Sigmoid colon (tissue), 4 donors: ENCODE measurements at regions not wholly inside any gene's neighbourhood (a gene's known extent, or its start where the extent isn't known, plus 50 kb on each side); places are given as distances from the start of the nearest gene placed in this dataset.

Experiments used
- CTCF ChIP-seq, 4 experiments: fragments of 450-650 bp in 3 of 4; fragments of 200-600 bp in 1 of 4; IDR thresholded peaks; one replicate each; pipeline ENCODE4 v1.5.1; 2016 to 2019; ENCODE audit warnings: antibody characterized with exemption in 4 of 4, mild to moderate bottlenecking in 3 of 4, moderate library complexity in 2 of 4
- POLR2AphosphoS5 ChIP-seq, 4 donors: sonication (generic); formaldehyde crosslinking; IDR thresholded peaks; one replicate each; pipeline ENCODE4 v1.6.1; 2017; ENCODE audit warnings: antibody characterized with exemption in 4 of 4

GRCh38 chr7:142602756-142603155 lies 146.5 kb upstream of the PRSS1 start:
- TF ChIP-seq POLR2AphosphoS5 (IDR thresholded peaks at IDR 0.05) (no peak), CTCF (IDR thresholded peaks at IDR 0.05) (no peak)
